Naive thymus-derived CD4-positive, alpha-beta T cell (primary cell): ENCODE measurements at regions not wholly inside any gene's neighbourhood (a gene's known extent, or its start where the extent isn't known, plus 50 kb on each side); places are given as distances from the start of the nearest gene placed in this dataset.

Experiments
- ATAC-seq: fragments of 150-1000 bp; cut with Tn5 transposase; 2 replicates; pipeline ENCODE4 v1.10.0; 2021; ENCODE audit warnings: mild to moderate bottlenecking, moderate library complexity
- CTCF ChIA-PET: fragments of 350-600 bp; sonication (Branson Sonifier 250); formaldehyde crosslinking; loops from one replicate; lab custom pipeline; 2021; ENCODE audit warnings: antibody characterized with exemption; lab: Charles Lee
- POLR2A ChIA-PET: fragments of 350-600 bp; sonication (Branson Sonifier 250); formaldehyde crosslinking; loops from one replicate; lab custom pipeline; 2021; ENCODE audit warnings: antibody characterized with exemption, inconsistent platforms; lab: Charles Lee
- DNase-seq, 9 donors: peaks; one replicate each; pipeline versions ENCODE4 v3.0.0 to v3.0.0-alpha.2; 2020 to 2022; ENCODE audit warnings: mixed read lengths in 1 of 9
- H3K27ac ChIP-seq: one replicate; pipeline ENCODE4 v1.7.0; 2013; ENCODE audit warnings: mild to moderate bottlenecking, low read depth, low read length, moderate library complexity
- H3K27me3 ChIP-seq, 2 donors: one replicate each; pipeline ENCODE4 v1.7.0; 2013; ENCODE audit warnings: low read length in 2 of 2, mild to moderate bottlenecking in 2 of 2, moderate library complexity in 2 of 2; ENCODE audit not compliant: control insufficient read depth in 2 of 2, insufficient read depth in 2 of 2
- H3K36me3 ChIP-seq, 3 experiments: 1 replicate in 2 of 3; 2 replicates in 1 of 3; pipeline ENCODE4 v1.7.0; 2013; ENCODE audit warnings: low read length in 3 of 3, mild to moderate bottlenecking in 3 of 3, moderate library complexity in 1 of 3; ENCODE audit not compliant: insufficient read depth in 3 of 3, control insufficient read depth in 2 of 3
- H3K4me1 ChIP-seq, 2 donors: one replicate each; pipeline ENCODE4 v1.7.0; 2013; ENCODE audit warnings: low read length in 2 of 2, mild to moderate bottlenecking in 2 of 2, moderate library complexity in 1 of 2; ENCODE audit not compliant: control insufficient read depth in 2 of 2, insufficient read depth in 2 of 2
- H3K4me3 ChIP-seq: 2 replicates; pipeline ENCODE4 v1.7.0; 2013; ENCODE audit warnings: mild to moderate bottlenecking, low read length
- H3K9me3 ChIP-seq, 3 experiments: 1 replicate in 2 of 3; 2 replicates in 1 of 3; pipeline ENCODE4 v1.7.0; 2013; ENCODE audit warnings: low read length in 3 of 3; ENCODE audit not compliant: control insufficient read depth in 2 of 3
- H3K27ac Mint-ChIP-seq, 9 donors: one replicate each; pipeline ENCODE4 v1.8.0; 2020 to 2022; ENCODE audit warnings: mixed read lengths in 9 of 9, mild to moderate bottlenecking in 8 of 9, moderate library complexity in 5 of 9, inconsistent platforms in 2 of 9
- H3K27me3 Mint-ChIP-seq, 5 donors: one replicate each; pipeline ENCODE4 v1.8.0; 2021 to 2022; ENCODE audit warnings: mixed read lengths in 5 of 5, mild to moderate bottlenecking in 1 of 5
- H3K36me3 Mint-ChIP-seq, 5 donors: one replicate each; pipeline ENCODE4 v1.8.0; 2020 to 2022; ENCODE audit warnings: mixed read lengths in 5 of 5, mild to moderate bottlenecking in 3 of 5, inconsistent platforms in 1 of 5
- H3K4me1 Mint-ChIP-seq, 7 donors: one replicate each; pipeline ENCODE4 v1.8.0; 2020 to 2022; ENCODE audit warnings: mixed read lengths in 7 of 7, mild to moderate bottlenecking in 3 of 7, inconsistent platforms in 1 of 7
- H3K4me3 Mint-ChIP-seq, 10 donors: one replicate each; pipeline ENCODE4 v1.8.0; 2020 to 2022; ENCODE audit warnings: mild to moderate bottlenecking in 10 of 10, mixed read lengths in 10 of 10, moderate library complexity in 6 of 10, inconsistent platforms in 2 of 10
- H3K9me3 Mint-ChIP-seq, 11 donors: one replicate each; pipeline ENCODE4 v1.8.0; 2020 to 2022; ENCODE audit warnings: mixed read lengths in 11 of 11, mild to moderate bottlenecking in 4 of 11, inconsistent platforms in 1 of 11, moderate library complexity in 1 of 11
- intact Hi-C, 2 donors: fragments of 100-400 bp; cut with micrococcal nuclease; formaldehyde crosslinking; loops; one replicate each; pipeline ENCODE4 v1.15.1; 2023

DNA sequence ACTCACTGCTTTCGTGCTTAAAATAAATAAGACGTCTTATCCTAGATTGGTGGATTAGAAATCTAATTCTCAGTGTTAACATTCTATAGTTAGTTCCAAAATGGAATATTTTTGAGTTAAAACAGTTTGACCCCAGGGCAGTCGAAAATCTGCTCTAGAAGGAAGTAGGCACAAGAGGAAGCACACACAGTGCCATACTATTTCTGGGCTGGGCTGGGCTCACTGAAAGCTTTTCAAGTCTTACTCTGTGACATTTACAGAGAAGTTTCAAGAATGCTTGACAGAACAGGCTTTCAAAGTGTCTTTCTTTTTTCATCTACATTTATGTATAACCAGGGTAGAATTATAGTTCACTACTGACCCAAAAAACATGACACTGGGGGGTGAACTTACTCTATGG, 209.8 kb downstream of the SOD2 start:
- Mint-ChIP-seq H3K27me3 (peaks cover 16 to 42% (median 36%) of the 10 kb centered on the region in 5 donors), H3K4me1 (no peaks in the 10 kb centered on the region), H3K36me3 (no peaks in the 10 kb centered on the region), H3K4me3 (no peak overlapping the region), H3K27ac (no peak overlapping the region), H3K9me3 (no peaks in the 10 kb centered on the region)
- Histone ChIP-seq H3K4me3 (no peak overlapping the region), H3K9me3 (no peaks in the 10 kb centered on the region), H3K36me3 (no peaks in the 10 kb centered on the region), H3K4me1 (no peaks in the 10 kb centered on the region), H3K27ac (no peak overlapping the region), H3K27me3 (no peaks in the 10 kb centered on the region)
- POLR2A ChIA-PET: no interaction called here
- CTCF ChIA-PET: no interaction called here
- intact Hi-C loops: no loop called here
- ATAC-seq: no peak
- no peak for DNase-seq

DNA sequence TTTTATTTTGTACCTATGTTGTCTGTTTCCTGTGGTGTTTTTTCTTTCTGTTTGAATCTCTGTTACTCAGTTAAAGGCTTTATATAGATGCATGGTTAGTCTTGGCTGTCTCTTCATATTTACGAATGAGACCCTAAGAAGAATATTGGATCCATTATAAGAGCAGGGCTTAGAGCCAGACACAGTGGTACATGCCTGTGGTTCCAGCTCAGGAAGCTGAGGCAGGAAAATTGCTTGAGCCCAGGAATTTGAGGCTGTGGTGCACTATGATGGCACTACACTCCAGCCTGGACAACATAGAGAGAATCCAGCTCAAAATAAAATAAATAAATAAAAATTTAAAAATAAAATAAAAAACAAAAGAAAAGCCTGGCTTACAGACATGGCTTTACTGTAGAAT, 211.1 kb downstream of the SOD2 start:
- no peak for DNase-seq
- POLR2A ChIA-PET: no interaction called here
- peaks cover 12 to 42% (median 35%) of the 10 kb centered on the region in 5 donors for H3K27me3 Mint-ChIP-seq
- ATAC-seq: no peak
- H3K4me3 Mint-ChIP-seq: no peak overlapping the region
- H3K36me3 ChIP-seq: no peaks in the 10 kb centered on the region
- intact Hi-C loops: no loop called here
- H3K27me3 ChIP-seq: no peaks in the 10 kb centered on the region
- no peaks in the 10 kb centered on the region for H3K9me3 ChIP-seq
- CTCF ChIA-PET: no interaction called here
- H3K36me3 Mint-ChIP-seq: no peaks in the 10 kb centered on the region
- no peak overlapping the region for H3K27ac Mint-ChIP-seq
- no peaks in the 10 kb centered on the region for H3K4me1 Mint-ChIP-seq
- no peaks in the 10 kb centered on the region for H3K4me1 ChIP-seq
- no peak overlapping the region for H3K4me3 ChIP-seq
- no peaks in the 10 kb centered on the region for H3K9me3 Mint-ChIP-seq
- H3K27ac ChIP-seq: no peak overlapping the region

DNA sequence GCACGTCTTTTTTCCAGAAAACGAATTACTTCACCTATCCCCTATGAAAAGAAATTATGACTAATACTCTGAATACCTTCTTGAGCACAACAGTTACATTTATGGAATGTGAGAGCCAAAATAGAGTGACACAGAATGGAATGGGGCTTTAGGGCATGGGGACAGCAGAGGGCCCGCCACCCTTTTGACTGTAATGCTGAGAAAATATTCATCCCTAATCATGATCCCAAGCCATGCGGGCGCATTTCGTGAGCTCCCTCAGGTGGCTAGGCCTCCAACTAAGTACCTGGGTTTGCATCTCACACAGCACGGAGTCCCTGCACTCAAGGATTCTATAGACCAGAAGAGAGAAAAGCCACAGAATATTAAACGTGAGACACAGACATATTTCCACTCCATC, 212.6 kb downstream of the SOD2 start:
- H3K27ac ChIP-seq: no peak overlapping the region
- H3K36me3 Mint-ChIP-seq: no peaks in the 10 kb centered on the region
- H3K9me3 Mint-ChIP-seq: no peaks in the 10 kb centered on the region
- no peaks in the 10 kb centered on the region for H3K9me3 ChIP-seq
- CTCF ChIA-PET: no interaction called here
- H3K27me3 Mint-ChIP-seq: peaks cover 11 to 46% (median 31%) of the 10 kb centered on the region in 5 donors
- H3K27ac Mint-ChIP-seq: no peak overlapping the region
- intact Hi-C loops: no loop called here
- ATAC-seq (no peak), DNase-seq (no peak)
- H3K36me3 ChIP-seq: no peaks in the 10 kb centered on the region
- no peak overlapping the region for H3K4me3 Mint-ChIP-seq
- no peaks in the 10 kb centered on the region for H3K4me1 Mint-ChIP-seq
- no peak overlapping the region for H3K4me3 ChIP-seq
- H3K27me3 ChIP-seq: no peaks in the 10 kb centered on the region
- POLR2A ChIA-PET: no interaction called here
- no peaks in the 10 kb centered on the region for H3K4me1 ChIP-seq

DNA sequence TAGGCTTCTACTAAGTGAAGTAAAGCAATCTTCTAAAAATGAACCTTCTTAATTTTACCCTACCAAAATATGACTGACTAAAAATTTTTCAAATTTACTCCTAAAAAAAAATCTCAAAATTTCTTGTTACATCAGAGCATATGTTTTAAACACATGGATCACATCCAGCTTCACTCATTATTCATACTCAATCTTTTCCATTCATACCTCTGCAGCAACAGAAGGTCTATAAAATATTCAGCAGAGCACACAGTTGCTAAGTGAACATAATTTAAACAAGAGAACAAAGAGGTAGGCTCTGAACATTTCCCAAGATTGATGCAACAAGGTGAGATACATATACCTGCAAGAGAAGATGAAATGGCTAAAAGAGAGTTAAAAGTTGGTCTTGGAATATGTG, 213.9 kb downstream of the SOD2 start:
- H3K27ac ChIP-seq: no peak overlapping the region
- CTCF ChIA-PET: no interaction called here
- POLR2A ChIA-PET: no interaction called here
- peaks cover 11 to 38% (median 26%) of the 10 kb centered on the region in 5 donors for H3K27me3 Mint-ChIP-seq
- H3K36me3 ChIP-seq: no peaks in the 10 kb centered on the region
- H3K27me3 ChIP-seq: no peaks in the 10 kb centered on the region
- no peak overlapping the region for H3K4me3 Mint-ChIP-seq
- H3K27ac Mint-ChIP-seq: no peak overlapping the region
- ATAC-seq (no peak), DNase-seq (no peak)
- H3K9me3 Mint-ChIP-seq: no peaks in the 10 kb centered on the region
- no peaks in the 10 kb centered on the region for H3K4me1 Mint-ChIP-seq
- H3K4me1 ChIP-seq: no peaks in the 10 kb centered on the region
- intact Hi-C loops: no loop called here
- H3K36me3 Mint-ChIP-seq: no peaks in the 10 kb centered on the region
- no peaks in the 10 kb centered on the region for H3K9me3 ChIP-seq
- H3K4me3 ChIP-seq: no peak overlapping the region

DNA sequence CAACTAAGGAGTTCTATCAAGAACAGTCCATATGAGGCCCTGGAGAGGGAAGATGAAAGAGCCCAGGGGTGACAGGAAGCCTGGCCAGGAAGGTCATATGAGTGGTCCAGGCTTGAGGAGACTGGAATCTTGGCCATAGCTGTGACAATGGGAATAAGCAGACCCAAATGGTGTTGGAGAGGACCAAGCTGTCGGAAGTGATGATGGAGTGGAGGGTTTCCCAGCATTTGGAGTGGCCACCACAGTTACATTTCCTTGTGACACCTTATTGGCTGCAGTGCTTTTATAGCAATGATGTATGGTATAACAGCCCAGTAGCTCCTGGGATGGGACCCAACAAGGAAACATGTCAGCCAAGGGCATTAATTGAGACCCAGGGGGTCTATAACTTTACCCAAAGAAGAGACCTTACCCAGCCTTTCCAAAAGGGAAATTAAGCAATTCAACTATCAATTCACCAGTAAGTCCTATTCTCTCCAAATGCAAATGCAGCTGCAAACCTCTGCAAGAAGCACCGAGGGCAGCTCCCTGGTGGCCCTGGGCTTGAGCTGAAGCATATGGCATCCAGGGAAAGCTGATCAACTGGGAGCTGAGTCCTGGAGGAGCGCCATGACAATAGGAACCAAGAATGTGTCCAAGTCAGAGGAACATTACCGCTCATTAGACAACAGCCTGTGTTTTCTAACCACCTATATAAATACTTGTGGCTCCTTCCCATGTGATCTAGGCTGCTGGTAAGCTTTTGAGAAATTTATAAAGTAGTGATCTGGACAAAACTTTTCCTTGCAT, 219.4 kb downstream of the SOD2 start:
- no peaks in the 10 kb centered on the region for H3K4me1 Mint-ChIP-seq
- H3K36me3 Mint-ChIP-seq: no peaks in the 10 kb centered on the region
- H3K27ac Mint-ChIP-seq: no peak overlapping the region
- H3K4me1 ChIP-seq: no peaks in the 10 kb centered on the region
- no peaks in the 10 kb centered on the region for H3K9me3 ChIP-seq
- no peak overlapping the region for H3K4me3 Mint-ChIP-seq
- ChIA-PET CTCF (no interaction called here), POLR2A (no interaction called here)
- peaks cover 0 to 5% (median 0%) of the 10 kb centered on the region in 11 donors for H3K9me3 Mint-ChIP-seq
- no peak for DNase-seq
- H3K27me3 Mint-ChIP-seq: peaks cover 1 to 22% (median 16%) of the 10 kb centered on the region in 5 donors
- no peaks in the 10 kb centered on the region for H3K27me3 ChIP-seq
- intact Hi-C loops: no loop called here
- no peak for ATAC-seq
- H3K4me3 ChIP-seq: no peak overlapping the region
- H3K36me3 ChIP-seq: no peaks in the 10 kb centered on the region
- no peak overlapping the region for H3K27ac ChIP-seq

DNA sequence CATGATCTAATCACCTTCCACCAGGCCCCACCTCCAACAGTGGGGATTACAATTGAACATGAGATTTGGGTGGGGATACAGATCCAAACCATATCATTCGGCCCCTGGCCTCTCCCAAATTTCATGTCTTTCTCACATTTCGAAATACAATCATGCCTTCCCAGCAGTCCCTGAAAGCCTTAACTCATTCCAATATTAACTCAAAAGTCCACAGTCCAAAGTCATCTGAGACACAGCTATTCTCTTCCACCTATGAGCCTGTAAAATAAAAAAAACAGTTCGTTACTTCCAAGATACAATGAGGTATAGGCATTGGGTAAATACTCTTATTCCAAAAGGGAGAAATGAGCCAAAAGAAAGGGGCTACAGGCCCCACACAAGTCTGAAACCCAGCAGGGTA, 222.6 kb downstream of the SOD2 start:
- no peak for ATAC-seq
- POLR2A ChIA-PET: no interaction called here
- peaks cover 0 to 5% of the 10 kb centered on the region in 2 donors for H3K4me1 ChIP-seq
- H3K36me3 ChIP-seq: no peaks in the 10 kb centered on the region
- H3K36me3 Mint-ChIP-seq: no peaks in the 10 kb centered on the region
- peaks cover 7 to 37% (median 29%) of the 10 kb centered on the region in 5 donors for H3K27me3 Mint-ChIP-seq
- H3K9me3 ChIP-seq: no peaks in the 10 kb centered on the region
- H3K27ac ChIP-seq: no peak overlapping the region
- no peak for DNase-seq
- intact Hi-C loops: no loop called here
- peaks cover 0 to 5% (median 0%) of the 10 kb centered on the region in 11 donors for H3K9me3 Mint-ChIP-seq
- peaks cover 0 to 4% (median 0%) of the 10 kb centered on the region in 7 donors for H3K4me1 Mint-ChIP-seq
- CTCF ChIA-PET: no interaction called here
- no peak overlapping the region for H3K27ac Mint-ChIP-seq
- no peak overlapping the region for H3K4me3 ChIP-seq
- no peak overlapping the region for H3K4me3 Mint-ChIP-seq
- no peaks in the 10 kb centered on the region for H3K27me3 ChIP-seq

DNA sequence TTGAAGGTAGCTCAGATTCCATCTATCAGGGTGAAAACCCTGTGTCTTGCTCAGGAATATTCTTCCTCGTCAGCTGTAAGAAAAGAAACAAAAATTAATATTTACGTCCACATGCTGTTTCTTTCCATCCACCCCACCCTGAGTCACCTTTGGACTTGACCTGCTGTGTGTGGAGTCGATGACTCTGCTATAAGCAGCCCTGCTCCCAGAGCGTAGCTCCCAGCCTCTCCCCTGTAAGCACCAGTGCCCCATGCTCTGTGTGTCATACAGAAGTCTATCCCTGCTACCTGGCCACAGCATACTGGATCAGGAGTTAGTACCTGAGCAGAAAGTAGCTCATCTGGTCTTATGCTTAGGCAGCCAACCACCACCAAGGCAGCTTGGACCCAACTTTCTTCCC, 223.6 kb downstream of the SOD2 start:
- CTCF ChIA-PET: no interaction called here
- intact Hi-C loops: no loop called here
- POLR2A ChIA-PET: no interaction called here
- H3K4me3 Mint-ChIP-seq: no peak overlapping the region
- H3K9me3 Mint-ChIP-seq: peaks cover 0 to 5% (median 0%) of the 10 kb centered on the region in 11 donors
- Histone ChIP-seq H3K36me3 (no peaks in the 10 kb centered on the region), H3K4me1 (peaks cover 0 to 5% of the 10 kb centered on the region in 2 donors), H3K4me3 (no peak overlapping the region), H3K27ac (no peak overlapping the region), H3K9me3 (no peaks in the 10 kb centered on the region), H3K27me3 (no peaks in the 10 kb centered on the region)
- H3K27ac Mint-ChIP-seq: no peak overlapping the region
- DNase-seq: no peak
- peaks cover 0 to 4% (median 0%) of the 10 kb centered on the region in 7 donors for H3K4me1 Mint-ChIP-seq
- no peak for ATAC-seq
- H3K27me3 Mint-ChIP-seq: peaks cover 7 to 37% (median 29%) of the 10 kb centered on the region in 5 donors
- H3K36me3 Mint-ChIP-seq: no peaks in the 10 kb centered on the region
